Liver (tissue), 8 donors: ENCODE measurements at regions not wholly inside any gene's neighbourhood (a gene's known extent, or its start where the extent isn't known, plus 50 kb on each side); places are given as distances from the start of the nearest gene placed in this dataset.

Source experiments
- DNase-seq: peaks from one replicate; pipeline ENCODE4 v3.0.0-alpha.2; 2017; ENCODE audit warnings: low spot score
- H3K27ac ChIP-seq, 2 donors: one replicate each; pipeline ENCODE4 v1.7.0; 2013; ENCODE audit warnings: inconsistent platforms in 2 of 2, low read length in 2 of 2, control low read depth in 1 of 2, low read depth in 1 of 2, mild to moderate bottlenecking in 1 of 2
- H3K27me3 ChIP-seq, 4 donors: one replicate each; pipeline versions ENCODE4 v1.6.1 to v1.7.0; 2013; ENCODE audit warnings: low read length in 3 of 4, inconsistent platforms in 1 of 4, mild to moderate bottlenecking in 1 of 4, moderate library complexity in 1 of 4; ENCODE audit not compliant: control insufficient read depth in 4 of 4, insufficient read depth in 4 of 4
- H3K36me3 ChIP-seq, 4 donors: one replicate each; pipeline versions ENCODE4 v1.6.1 to v1.7.0; 2013; ENCODE audit warnings: low read length in 3 of 4, mild to moderate bottlenecking in 3 of 4, low read depth in 1 of 4, moderate library complexity in 1 of 4; ENCODE audit not compliant: control insufficient read depth in 4 of 4, insufficient read depth in 3 of 4
- H3K4me1 ChIP-seq, 4 donors: one replicate each; pipeline versions ENCODE4 v1.6.1 to v1.7.0; 2013; ENCODE audit warnings: low read length in 3 of 4, mild to moderate bottlenecking in 3 of 4, moderate library complexity in 1 of 4; ENCODE audit not compliant: control insufficient read depth in 4 of 4, insufficient read depth in 4 of 4
- H3K4me3 ChIP-seq, 3 donors: one replicate each; pipeline versions ENCODE4 v1.6.1 to v1.7.0; 2013; ENCODE audit warnings: low read length in 3 of 3, control low read depth in 1 of 3, low read depth in 1 of 3, mild to moderate bottlenecking in 1 of 3
- H3K9ac ChIP-seq, 2 donors: one replicate each; pipeline ENCODE4 v1.7.0; 2013; ENCODE audit warnings: low read length in 2 of 2, mild to moderate bottlenecking in 2 of 2, moderate library complexity in 2 of 2, control low read depth in 1 of 2, low read depth in 1 of 2
- H3K9me3 ChIP-seq, 4 donors: one replicate each; pipeline versions ENCODE4 v1.6.1 to v1.7.0; 2013; ENCODE audit warnings: low read length in 3 of 4; ENCODE audit not compliant: control insufficient read depth in 4 of 4
- EGR1 ChIP-seq, 2 donors: IDR thresholded peaks; 2 replicates each; pipeline ENCODE4 v1.6.1; 2016 to 2018; ENCODE audit warnings: antibody characterized with exemption in 2 of 2, low read depth in 2 of 2
- GABPA ChIP-seq, 2 donors: IDR thresholded peaks in 1 of 2; conservative IDR thresholded peaks in 1 of 2; 2 replicates each; pipeline ENCODE4 v1.6.1; 2016; ENCODE audit warnings: antibody characterized with exemption in 2 of 2, mild to moderate bottlenecking in 1 of 2, moderate library complexity in 1 of 2
- HNF4G ChIP-seq: IDR thresholded peaks from 2 replicates; pipeline ENCODE4 v1.6.1; 2016; ENCODE audit warnings: antibody characterized with exemption
- JUND ChIP-seq, 2 donors: IDR thresholded peaks; 2 replicates each; pipeline ENCODE4 v1.6.1; 2016; ENCODE audit warnings: antibody characterized with exemption in 2 of 2
- NR2F2 ChIP-seq: IDR thresholded peaks from 2 replicates; pipeline ENCODE4 v1.6.1; 2016; ENCODE audit warnings: antibody characterized with exemption
- RAD21 ChIP-seq, 2 donors: IDR thresholded peaks; 2 replicates each; pipeline ENCODE4 v1.6.1; 2016; ENCODE audit warnings: antibody characterized with exemption in 2 of 2, mild to moderate bottlenecking in 2 of 2
- RXRA ChIP-seq, 2 donors: IDR thresholded peaks; 2 replicates each; pipeline ENCODE4 v1.6.1; 2017 to 2018; ENCODE audit warnings: antibody characterized with exemption in 2 of 2, mild to moderate bottlenecking in 1 of 2
- SP1 ChIP-seq: IDR thresholded peaks from 2 replicates; pipeline ENCODE4 v1.6.1; 2018; ENCODE audit warnings: antibody characterized with exemption, mild to moderate bottlenecking
- TAF1 ChIP-seq: conservative IDR thresholded peaks from 2 replicates; pipeline ENCODE4 v1.6.1; 2016; ENCODE audit warnings: antibody characterized with exemption, mild to moderate bottlenecking
- WGBS: extraction: QIAGEN DNeasy Blood & Tissue Kit; methylation state at CpG from one replicate; pipeline ENCODE4 v1.1.7; 2013; 5-methylcytosine and 5-hydroxymethylcytosine counted together
- TF ChIP-seq, protein P1 (sequence below): IDR thresholded peaks from 2 replicates; pipeline ENCODE4 v1.6.1; 2016; ENCODE audit warnings: antibody characterized with exemption, mild to moderate bottlenecking
- TF ChIP-seq, protein P2 (sequence below): IDR thresholded peaks from 2 replicates; pipeline ENCODE4 v1.6.1; 2016; ENCODE audit warnings: antibody characterized with exemption
- TF ChIP-seq, protein P3 (sequence below): IDR thresholded peaks from 2 replicates; pipeline ENCODE4 v1.6.1; 2016; ENCODE audit warnings: antibody characterized with exemption
- TF ChIP-seq, protein P4 (sequence below): fragments of 150-350 bp; IDR thresholded peaks from 2 replicates; pipeline ENCODE4 v1.5.1; 2017; ENCODE audit warnings: improper control_type of control experiment, low read depth, low read length; ENCODE audit not compliant: missing input control
- donor health status: healthy.
- donor health status: healthy.
- donor health status: healthy.
- donor health status: healthy.
- donor health status: healthy.

DNA sequence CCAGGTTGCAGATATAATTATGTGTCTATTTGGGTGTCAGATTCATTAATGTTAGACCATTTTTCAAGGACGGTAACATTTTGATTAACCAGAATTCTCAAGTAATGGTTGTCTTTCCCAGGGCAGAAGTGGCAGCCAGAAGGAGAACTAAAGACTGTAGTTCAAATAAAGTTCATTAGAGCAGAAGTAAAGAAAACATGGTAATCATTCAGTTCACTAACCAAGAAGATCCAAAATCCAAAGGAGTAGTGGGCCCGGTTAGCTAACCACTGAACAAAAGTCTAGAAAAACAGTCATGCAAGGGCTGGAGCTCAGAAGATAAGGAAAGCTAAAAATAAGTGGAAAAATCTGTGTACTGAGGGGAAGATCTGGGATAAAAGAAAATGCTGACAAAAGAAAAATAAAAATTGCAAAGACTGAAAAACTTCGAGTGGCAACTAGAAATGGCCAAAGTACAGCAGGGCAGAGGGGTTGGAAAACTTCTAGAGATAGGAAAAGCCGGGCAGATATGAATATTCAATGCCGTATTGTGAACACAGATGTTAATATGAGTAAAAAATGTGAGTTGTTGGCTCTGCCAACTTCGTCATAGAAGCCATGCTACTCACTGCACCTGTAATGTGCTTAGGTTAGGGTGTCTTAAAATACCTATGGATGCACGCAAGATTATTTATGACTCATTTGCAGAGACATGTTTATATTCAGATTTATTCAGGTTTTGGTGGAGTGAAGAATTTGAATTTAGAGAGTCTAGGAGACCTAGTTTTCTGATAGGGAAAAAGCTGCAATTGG, 925.9 kb downstream of the LTN1 start:
- 82% methylated on average over 7 of the region's 7 CpGs for WGBS
- no peaks in the 10 kb centered on the region for H3K9me3 ChIP-seq

DNA sequence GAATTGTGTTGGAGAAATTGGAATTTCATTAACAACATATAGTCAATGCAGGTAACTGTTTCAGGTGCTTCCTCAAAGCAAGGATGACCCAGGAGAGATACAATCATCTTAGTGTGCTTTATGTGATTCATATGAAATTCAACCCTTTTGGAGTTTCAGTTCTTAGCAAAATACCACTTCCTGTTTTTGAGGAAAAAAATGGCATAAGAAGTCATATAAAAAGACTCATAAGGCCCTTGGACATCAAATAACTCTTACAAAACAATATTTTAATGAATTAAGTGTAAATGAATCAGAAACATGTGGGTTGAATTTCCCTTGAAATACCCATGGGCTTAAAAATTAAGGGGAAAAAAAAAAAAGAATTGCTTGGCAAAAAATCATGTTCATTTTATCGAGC, 926.6 kb downstream of the LTN1 start:
- no peak for TF ChIP-seq TAF1
- DNase-seq: no peak
- no peak overlapping the region for H3K4me3 ChIP-seq

More for the DNA sequence above, 925.9 kb downstream of the LTN1 start:
- no peak overlapping the region for H3K9ac ChIP-seq
- TF ChIP-seq RAD21 (IDR thresholded peaks at IDR 0.05) (no peak), EGR1 (IDR thresholded peaks at IDR 0.05; ENCODE audit: low read depth in 2 of 2) (no peak), JUND (IDR thresholded peaks at IDR 0.05) (no peak), RXRA (IDR thresholded peaks at IDR 0.05) (no peak), HNF4G (no peak), NR2F2 (no peak)
- TF ChIP-seq, protein P1, sequence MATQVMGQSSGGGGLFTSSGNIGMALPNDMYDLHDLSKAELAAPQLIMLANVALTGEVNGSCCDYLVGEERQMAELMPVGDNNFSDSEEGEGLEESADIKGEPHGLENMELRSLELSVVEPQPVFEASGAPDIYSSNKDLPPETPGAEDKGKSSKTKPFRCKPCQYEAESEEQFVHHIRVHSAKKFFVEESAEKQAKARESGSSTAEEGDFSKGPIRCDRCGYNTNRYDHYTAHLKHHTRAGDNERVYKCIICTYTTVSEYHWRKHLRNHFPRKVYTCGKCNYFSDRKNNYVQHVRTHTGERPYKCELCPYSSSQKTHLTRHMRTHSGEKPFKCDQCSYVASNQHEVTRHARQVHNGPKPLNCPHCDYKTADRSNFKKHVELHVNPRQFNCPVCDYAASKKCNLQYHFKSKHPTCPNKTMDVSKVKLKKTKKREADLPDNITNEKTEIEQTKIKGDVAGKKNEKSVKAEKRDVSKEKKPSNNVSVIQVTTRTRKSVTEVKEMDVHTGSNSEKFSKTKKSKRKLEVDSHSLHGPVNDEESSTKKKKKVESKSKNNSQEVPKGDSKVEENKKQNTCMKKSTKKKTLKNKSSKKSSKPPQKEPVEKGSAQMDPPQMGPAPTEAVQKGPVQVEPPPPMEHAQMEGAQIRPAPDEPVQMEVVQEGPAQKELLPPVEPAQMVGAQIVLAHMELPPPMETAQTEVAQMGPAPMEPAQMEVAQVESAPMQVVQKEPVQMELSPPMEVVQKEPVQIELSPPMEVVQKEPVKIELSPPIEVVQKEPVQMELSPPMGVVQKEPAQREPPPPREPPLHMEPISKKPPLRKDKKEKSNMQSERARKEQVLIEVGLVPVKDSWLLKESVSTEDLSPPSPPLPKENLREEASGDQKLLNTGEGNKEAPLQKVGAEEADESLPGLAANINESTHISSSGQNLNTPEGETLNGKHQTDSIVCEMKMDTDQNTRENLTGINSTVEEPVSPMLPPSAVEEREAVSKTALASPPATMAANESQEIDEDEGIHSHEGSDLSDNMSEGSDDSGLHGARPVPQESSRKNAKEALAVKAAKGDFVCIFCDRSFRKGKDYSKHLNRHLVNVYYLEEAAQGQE: no peak
- TF ChIP-seq, protein P2, sequence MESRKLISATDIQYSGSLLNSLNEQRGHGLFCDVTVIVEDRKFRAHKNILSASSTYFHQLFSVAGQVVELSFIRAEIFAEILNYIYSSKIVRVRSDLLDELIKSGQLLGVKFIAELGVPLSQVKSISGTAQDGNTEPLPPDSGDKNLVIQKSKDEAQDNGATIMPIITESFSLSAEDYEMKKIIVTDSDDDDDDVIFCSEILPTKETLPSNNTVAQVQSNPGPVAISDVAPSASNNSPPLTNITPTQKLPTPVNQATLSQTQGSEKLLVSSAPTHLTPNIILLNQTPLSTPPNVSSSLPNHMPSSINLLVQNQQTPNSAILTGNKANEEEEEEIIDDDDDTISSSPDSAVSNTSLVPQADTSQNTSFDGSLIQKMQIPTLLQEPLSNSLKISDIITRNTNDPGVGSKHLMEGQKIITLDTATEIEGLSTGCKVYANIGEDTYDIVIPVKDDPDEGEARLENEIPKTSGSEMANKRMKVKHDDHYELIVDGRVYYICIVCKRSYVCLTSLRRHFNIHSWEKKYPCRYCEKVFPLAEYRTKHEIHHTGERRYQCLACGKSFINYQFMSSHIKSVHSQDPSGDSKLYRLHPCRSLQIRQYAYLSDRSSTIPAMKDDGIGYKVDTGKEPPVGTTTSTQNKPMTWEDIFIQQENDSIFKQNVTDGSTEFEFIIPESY: no peak
- no peak overlapping the region for H3K4me3 ChIP-seq
- DNase-seq: no peak
- H3K36me3 ChIP-seq: no peaks in the 10 kb centered on the region
- H3K4me1 ChIP-seq: no peaks in the 10 kb centered on the region
- no peaks in the 10 kb centered on the region for H3K27me3 ChIP-seq
- H3K27ac ChIP-seq: no peak overlapping the region

DNA sequence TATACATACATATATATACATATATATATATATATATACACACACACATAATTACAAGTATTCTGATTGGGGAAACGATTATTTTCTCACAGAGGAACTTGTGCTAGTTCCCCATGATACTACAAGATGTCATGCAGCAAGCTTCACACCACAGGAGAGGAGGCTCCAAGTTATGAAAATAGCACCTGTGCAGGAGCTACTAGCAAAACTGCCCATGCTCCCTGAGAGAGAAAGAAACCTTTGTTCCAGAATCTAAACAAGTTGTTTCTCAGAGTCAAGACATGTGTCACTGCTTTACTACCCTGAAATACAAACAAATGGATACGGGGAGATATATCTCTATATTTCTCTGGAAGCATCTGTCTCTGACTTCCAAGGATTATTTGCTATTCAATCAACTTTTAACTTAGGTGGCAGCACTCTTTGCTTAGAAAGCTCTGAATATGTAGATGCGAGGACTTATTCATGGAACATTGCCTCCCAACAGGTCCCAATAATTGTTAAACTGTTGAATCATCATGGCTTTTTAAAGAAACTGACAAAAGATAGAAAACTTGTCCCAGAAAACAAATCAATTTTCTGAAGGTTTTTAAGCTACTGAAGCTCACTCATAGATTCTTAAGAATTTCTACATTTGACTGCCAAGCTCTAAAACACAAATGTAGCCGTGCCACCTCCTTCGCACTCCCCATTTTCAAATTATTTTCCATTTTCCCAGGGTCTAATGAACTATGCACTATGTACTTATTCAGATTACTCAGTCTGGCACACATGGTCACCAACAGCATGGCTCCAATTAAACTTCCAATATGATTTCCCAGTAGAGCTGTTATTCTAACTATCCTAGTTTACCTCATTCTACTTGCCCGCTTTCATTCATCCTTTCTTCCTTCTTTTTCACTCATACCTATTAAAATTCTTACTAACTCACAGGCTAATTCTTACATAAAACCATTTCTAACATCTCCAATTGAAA, 929.1 kb downstream of the LTN1 start:
- Histone ChIP-seq H3K27me3 (no peaks in the 10 kb centered on the region), H3K9ac (no peak overlapping the region), H3K9me3 (no peaks in the 10 kb centered on the region), H3K4me1 (no peaks in the 10 kb centered on the region), H3K36me3 (no peaks in the 10 kb centered on the region), H3K27ac (no peak overlapping the region), H3K4me3 (no peak overlapping the region)
- no peak for DNase-seq
- WGBS: 87% methylated on average over 6 of the region's 6 CpGs
- TF ChIP-seq, protein P3, sequence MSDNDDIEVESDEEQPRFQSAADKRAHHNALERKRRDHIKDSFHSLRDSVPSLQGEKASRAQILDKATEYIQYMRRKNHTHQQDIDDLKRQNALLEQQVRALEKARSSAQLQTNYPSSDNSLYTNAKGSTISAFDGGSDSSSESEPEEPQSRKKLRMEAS: no peak
- TF ChIP-seq RAD21 (IDR thresholded peaks at IDR 0.05) (no peak), SP1 (no peak), RXRA (IDR thresholded peaks at IDR 0.05) (no peak), GABPA (IDR thresholded peaks at IDR 0.05 in 1 of 2, conservative IDR thresholded peaks at IDR 0.05 in 1 of 2) (no peak), HNF4G (no peak)
- TF ChIP-seq, protein P1: no peak
- TF ChIP-seq, protein P4, sequence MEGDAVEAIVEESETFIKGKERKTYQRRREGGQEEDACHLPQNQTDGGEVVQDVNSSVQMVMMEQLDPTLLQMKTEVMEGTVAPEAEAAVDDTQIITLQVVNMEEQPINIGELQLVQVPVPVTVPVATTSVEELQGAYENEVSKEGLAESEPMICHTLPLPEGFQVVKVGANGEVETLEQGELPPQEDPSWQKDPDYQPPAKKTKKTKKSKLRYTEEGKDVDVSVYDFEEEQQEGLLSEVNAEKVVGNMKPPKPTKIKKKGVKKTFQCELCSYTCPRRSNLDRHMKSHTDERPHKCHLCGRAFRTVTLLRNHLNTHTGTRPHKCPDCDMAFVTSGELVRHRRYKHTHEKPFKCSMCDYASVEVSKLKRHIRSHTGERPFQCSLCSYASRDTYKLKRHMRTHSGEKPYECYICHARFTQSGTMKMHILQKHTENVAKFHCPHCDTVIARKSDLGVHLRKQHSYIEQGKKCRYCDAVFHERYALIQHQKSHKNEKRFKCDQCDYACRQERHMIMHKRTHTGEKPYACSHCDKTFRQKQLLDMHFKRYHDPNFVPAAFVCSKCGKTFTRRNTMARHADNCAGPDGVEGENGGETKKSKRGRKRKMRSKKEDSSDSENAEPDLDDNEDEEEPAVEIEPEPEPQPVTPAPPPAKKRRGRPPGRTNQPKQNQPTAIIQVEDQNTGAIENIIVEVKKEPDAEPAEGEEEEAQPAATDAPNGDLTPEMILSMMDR: no peak

More for the DNA sequence above, 926.6 kb downstream of the LTN1 start:
- Histone ChIP-seq H3K9ac (no peak overlapping the region), H3K36me3 (no peaks in the 10 kb centered on the region), H3K27me3 (no peaks in the 10 kb centered on the region), H3K9me3 (no peaks in the 10 kb centered on the region), H3K4me1 (no peaks in the 10 kb centered on the region), H3K27ac (no peak overlapping the region)
- 72% methylated on average over 1 of the region's 1 CpG for WGBS
